A673 (cell line): ENCODE measurements at regions not wholly inside any gene's neighbourhood (a gene's known extent, or its start where the extent isn't known, plus 50 kb on each side); places are given as distances from the start of the nearest gene placed in this dataset.

Source experiments
- EZH2 ChIP-seq: fragments of 200-600 bp; sonication (generic); IDR thresholded peaks from 2 replicates; pipeline ENCODE4 v1.6.1; 2017; ENCODE audit warnings: borderline replicate concordance, low read depth, mild to moderate bottlenecking, mixed read lengths, antibody characterized with exemption, low read length; ENCODE audit not compliant: poor library complexity, severe bottlenecking
- TF ChIP-seq, protein P1 (sequence below): fragments of 300-800, 200-600 bp; sonication (generic); conservative IDR thresholded peaks from 2 replicates; pipeline ENCODE4 v1.5.1; 2017; ENCODE audit warnings: low read depth, mild to moderate bottlenecking, antibody characterized with exemption, low read length, moderate library complexity, mixed read lengths

DNA sequence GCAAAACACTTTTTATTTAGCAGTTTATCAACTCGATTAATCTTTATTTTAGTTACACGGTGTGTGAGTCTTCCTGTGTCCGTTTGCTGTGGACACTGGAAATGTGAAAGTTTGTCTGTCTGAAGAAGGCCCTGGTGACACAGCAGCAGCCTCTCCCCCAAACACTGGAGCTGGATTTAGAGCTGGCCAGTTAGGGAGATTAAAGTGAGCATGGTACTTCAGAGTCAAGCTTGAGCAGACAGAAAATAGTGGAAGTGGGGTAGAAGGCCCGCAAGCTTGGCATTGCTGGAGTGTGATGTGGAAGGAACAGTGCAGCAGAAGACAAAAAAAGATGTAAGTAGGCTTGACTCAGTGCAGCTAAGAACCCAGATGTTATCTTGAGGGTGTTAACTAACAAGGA lies 85.9 kb downstream of the POM121L12 start:
- TF ChIP-seq, protein P1, sequence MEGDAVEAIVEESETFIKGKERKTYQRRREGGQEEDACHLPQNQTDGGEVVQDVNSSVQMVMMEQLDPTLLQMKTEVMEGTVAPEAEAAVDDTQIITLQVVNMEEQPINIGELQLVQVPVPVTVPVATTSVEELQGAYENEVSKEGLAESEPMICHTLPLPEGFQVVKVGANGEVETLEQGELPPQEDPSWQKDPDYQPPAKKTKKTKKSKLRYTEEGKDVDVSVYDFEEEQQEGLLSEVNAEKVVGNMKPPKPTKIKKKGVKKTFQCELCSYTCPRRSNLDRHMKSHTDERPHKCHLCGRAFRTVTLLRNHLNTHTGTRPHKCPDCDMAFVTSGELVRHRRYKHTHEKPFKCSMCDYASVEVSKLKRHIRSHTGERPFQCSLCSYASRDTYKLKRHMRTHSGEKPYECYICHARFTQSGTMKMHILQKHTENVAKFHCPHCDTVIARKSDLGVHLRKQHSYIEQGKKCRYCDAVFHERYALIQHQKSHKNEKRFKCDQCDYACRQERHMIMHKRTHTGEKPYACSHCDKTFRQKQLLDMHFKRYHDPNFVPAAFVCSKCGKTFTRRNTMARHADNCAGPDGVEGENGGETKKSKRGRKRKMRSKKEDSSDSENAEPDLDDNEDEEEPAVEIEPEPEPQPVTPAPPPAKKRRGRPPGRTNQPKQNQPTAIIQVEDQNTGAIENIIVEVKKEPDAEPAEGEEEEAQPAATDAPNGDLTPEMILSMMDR = no peak
- no peak for TF ChIP-seq EZH2
